SK-N-SH (cell line): ENCODE measurements at regions not wholly inside any gene's neighbourhood (a gene's known extent, or its start where the extent isn't known, plus 50 kb on each side); places are given as distances from the start of the nearest gene placed in this dataset.
"Not testable (repeated sequence)": the region's sequence is repeated elsewhere in the genome, so short reads cannot be mapped to it uniquely, and the experiment has no call there.

Experiments used
- CTCF ChIA-PET: fragments of 300-600, 350-600 bp; formaldehyde crosslinking; extraction: SDS; loops from one replicate; lab custom pipeline; 2021; lab: Yijun Ruan, JAX
- POLR2A ChIA-PET: fragments of 350-600 bp; sonication (Branson Sonifier 250); formaldehyde crosslinking; extraction: SDS; loops from one replicate; lab custom pipeline; 2020; ENCODE audit warnings: antibody characterized with exemption, inconsistent platforms; lab: Yijun Ruan, JAX
- DNase-seq: peaks from one replicate; pipeline ENCODE4 v3.0.0; 2012
- H2AFZ ChIP-seq: fragments of 200-600 bp; sonication (generic); 2 replicates; pipeline ENCODE4 v1.8.1; 2016; ENCODE audit warnings: antibody characterized with exemption, mild to moderate bottlenecking, low read depth
- H3F3A ChIP-seq: fragments of 200-600 bp; sonication (generic); replicated peaks from 2 replicates; pipeline ENCODE3; 2016; ENCODE audit warnings: antibody characterized with exemption, mild to moderate bottlenecking; ENCODE audit not compliant: insufficient read depth
- H3K27ac ChIP-seq, 2 experiments: fragments of 200-500 bp in 1 of 2; fragments of 200-600 bp in 1 of 2; sonication (Bioruptor generic) in 1 of 2; sonication (generic), shearing (Covaris generic) in 1 of 2; 2 replicates each; pipeline versions ENCODE4 v1.5.1 to v1.6.1; 2014 to 2016; ENCODE audit warnings: low read depth in 2 of 2, inconsistent platforms in 1 of 2, low read length in 1 of 2, mild to moderate bottlenecking in 1 of 2, mixed read lengths in 1 of 2
- H3K27me3 ChIP-seq: fragments of 200-600 bp; sonication (generic), shearing (Covaris generic); 2 replicates; pipeline ENCODE4 v1.6.1; 2016; ENCODE audit warnings: mixed run types; ENCODE audit not compliant: insufficient read depth
- H3K36me3 ChIP-seq, 2 experiments: fragments of 200-500 bp in 1 of 2; fragments of 200-600 bp in 1 of 2; sonication (Bioruptor generic) in 1 of 2; sonication (generic) in 1 of 2; replicated peaks in 1 of 2; 2 replicates each; pipeline versions ENCODE3 to v1.5.1; 2014 to 2016; ENCODE audit warnings: low read length in 1 of 2, mild to moderate bottlenecking in 1 of 2; ENCODE audit not compliant: insufficient read depth in 2 of 2, control insufficient read depth in 1 of 2
- H3K4me1 ChIP-seq, 2 experiments: fragments of 200-500 bp in 1 of 2; fragments of 200-600 bp in 1 of 2; sonication (Bioruptor generic) in 1 of 2; sonication (generic), shearing (Covaris generic) in 1 of 2; 2 replicates each; pipeline versions ENCODE4 v1.5.1 to v1.6.1; 2014 to 2016; ENCODE audit warnings: low read depth in 1 of 2, low read length in 1 of 2, mixed run types in 1 of 2; ENCODE audit not compliant: insufficient read depth in 2 of 2, control insufficient read depth in 1 of 2
- H3K4me2 ChIP-seq: fragments of 200-600 bp; sonication (generic), shearing (Covaris generic); 2 replicates; pipeline ENCODE4 v1.6.1; 2017; ENCODE audit warnings: mixed run types
- H3K4me3 ChIP-seq, 2 experiments: fragments of 200-500 bp in 1 of 2; fragments of 200-600 bp in 1 of 2; sonication (Bioruptor generic) in 1 of 2; sonication (generic), shearing (Covaris generic) in 1 of 2; 2 replicates each; pipeline versions ENCODE4 v1.5.1 to v1.8.1; 2014 to 2016; ENCODE audit warnings: low read depth in 2 of 2, inconsistent platforms in 1 of 2, low read length in 1 of 2, mild to moderate bottlenecking in 1 of 2, mixed read lengths in 1 of 2, moderate library complexity in 1 of 2
- H3K79me2 ChIP-seq: fragments of 200-600 bp; sonication (generic); 2 replicates; pipeline ENCODE4 v1.8.1; 2017; ENCODE audit warnings: mild to moderate bottlenecking; ENCODE audit not compliant: insufficient read depth
- H3K9ac ChIP-seq: fragments of 200-600 bp; sonication (generic); 2 replicates; pipeline ENCODE4 v1.6.1; 2017; ENCODE audit warnings: mixed run types
- H3K9me2 ChIP-seq: fragments of 200-600 bp; sonication (generic); 2 replicates; pipeline ENCODE4 v1.6.1; 2017; ENCODE audit warnings: mixed run types
- H3K9me3 ChIP-seq: fragments of 200-600 bp; sonication (generic); 2 replicates; pipeline ENCODE4 v1.6.1; 2017; ENCODE audit warnings: mixed run types, mild to moderate bottlenecking, moderate library complexity
- H4K20me1 ChIP-seq: fragments of 200-600 bp; sonication (generic); 2 replicates; pipeline ENCODE4 v1.6.1; 2017; ENCODE audit warnings: mild to moderate bottlenecking, mixed run types; ENCODE audit not compliant: insufficient read depth
- FOXM1 ChIP-seq: IDR thresholded peaks from 2 replicates; pipeline ENCODE4 v1.4.0; 2012; ENCODE audit warnings: low read depth, mild to moderate bottlenecking
- NFIC ChIP-seq: IDR thresholded peaks from 2 replicates; pipeline ENCODE4 v1.4.0; 2012; ENCODE audit warnings: borderline replicate concordance
- PBX3 ChIP-seq: IDR thresholded peaks from 2 replicates; pipeline ENCODE4; 2012
- REST ChIP-seq: IDR thresholded peaks from 2 replicates; pipeline ENCODE4 v1.6.1; 2012; ENCODE audit warnings: mild to moderate bottlenecking, low read depth, low read length, moderate library complexity
- RXRA ChIP-seq: IDR thresholded peaks from 2 replicates; pipeline ENCODE4 v1.4.0; 2012; ENCODE audit warnings: low read depth, mild to moderate bottlenecking, borderline replicate concordance
- USF2 ChIP-seq: fragments of 150-350 bp; IDR thresholded peaks from 2 replicates; pipeline ENCODE4 v1.6.1; 2017; ENCODE audit warnings: antibody characterized with exemption, low read length, low read depth, borderline replicate concordance
- WGBS: methylation state at CpG from one replicate; pipeline ENCODE4 v1.1.6; 2017; ENCODE audit warnings: low lambda C conversion rate; 5-methylcytosine and 5-hydroxymethylcytosine counted together

- no peaks in the 10 kb centered on the region for H3K9me3 ChIP-seq
- H4K20me1 ChIP-seq, result no peaks in the 10 kb centered on the region
- TF ChIP-seq USF2, result no peak
- TF ChIP-seq PBX3, result no peak
- TF ChIP-seq NFIC, result no peak
- no peak for TF ChIP-seq RXRA
- no peak for TF ChIP-seq REST
- TF ChIP-seq FOXM1, result no peak
- TF ChIP-seq, all 33 proteins: peak for 0
- no peaks in the 10 kb centered on the region for H3K79me2 ChIP-seq
- ChIA-PET CTCF (no interaction called here), POLR2A (no interaction called here)
- H3K9ac ChIP-seq, result no peak overlapping the region
- no peaks in the 10 kb centered on the region for H3F3A ChIP-seq
- no peaks in the 10 kb centered on the region for H3K4me1 ChIP-seq
- no peak overlapping the region for H3K4me2 ChIP-seq
- H3K9me2 ChIP-seq, result no peaks in the 10 kb centered on the region
- H3K27me3 ChIP-seq, result peaks cover 6% of the 10 kb centered on the region; the same call in 1 of the 2 replicates
- 4% methylated on average over 2 of the region's 2 CpGs for WGBS
- H3K4me3 ChIP-seq, result no peak overlapping the region
- H3K27ac ChIP-seq, result no peak overlapping the region
- H3K36me3 ChIP-seq, result no peaks in the 10 kb centered on the region
- no peak for DNase-seq
- no peak overlapping the region for H2AFZ ChIP-seq
Measured at GRCh38 chrX:56033495-56034180, 198.5 kb upstream of the KLF8 start.

GRCh38 chrX:56052673-56053330 is 179.4 kb upstream of the KLF8 start:
- POLR2A ChIA-PET, H3K79me2 ChIP-seq, H3K4me3 ChIP-seq, H2AFZ ChIP-seq, H3K4me2 ChIP-seq, H3K9me2 ChIP-seq, H3F3A ChIP-seq, H3K4me1 ChIP-seq, H3K9ac ChIP-seq, H3K36me3 ChIP-seq, H3K27ac ChIP-seq, H4K20me1 ChIP-seq, CTCF ChIA-PET, H3K27me3 ChIP-seq, H3K9me3 ChIP-seq, DNase-seq: not testable (repeated sequence)
- WGBS, result 15% methylated on average over 21 of the region's 22 CpGs
